ENCODE measurements at regions not wholly inside any gene's neighbourhood (a gene's known extent, or its start where the extent isn't known, plus 50 kb on each side); places are given as distances from the start of the nearest gene placed in this dataset.

GRCh38 chr9:26308328-26308727 lies 584.3 kb downstream of the CAAP1 start:
- H3K4me3 ChIP-seq (replicated peaks; ENCODE audit: insufficient read depth, low read length), result no peak overlapping the region
- H3K27me3 ChIP-seq (ENCODE audit: insufficient read depth, poor library complexity, severe bottlenecking), result no peaks in the 10 kb centered on the region
- no peak overlapping the region for H3K27ac ChIP-seq (replicated peaks)
- DNase-seq (ENCODE audit: low read depth in 1 of 2, low spot score in 1 of 2), result no peak
- no peak for TF ChIP-seq GABPA (IDR thresholded peaks at IDR 0.05; ENCODE audit: low read depth)
- TF ChIP-seq SPI1 (IDR thresholded peaks at IDR 0.05; ENCODE audit: borderline replicate concordance, low read depth), result no peak
- no peak for TF ChIP-seq POLR2AphosphoS5 (IDR thresholded peaks at IDR 0.05; ENCODE audit: low read depth)
- no peak for TF ChIP-seq CTCF (IDR thresholded peaks at IDR 0.05; ENCODE audit: insufficient read depth, low read length)
- TF ChIP-seq REST (IDR thresholded peaks at IDR 0.05; ENCODE audit: insufficient replicate concordance, low read depth), result no peak

GRCh38 chr9:26301659-26302058 lies 590.9 kb downstream of the CAAP1 start:
- no peak for DNase-seq (ENCODE audit: low read depth in 1 of 2, low spot score in 1 of 2)
- no peaks in the 10 kb centered on the region for H3K27me3 ChIP-seq (ENCODE audit: insufficient read depth, poor library complexity, severe bottlenecking)
- TF ChIP-seq GABPA (IDR thresholded peaks at IDR 0.05; ENCODE audit: low read depth) (no peak), SPI1 (IDR thresholded peaks at IDR 0.05; ENCODE audit: borderline replicate concordance, low read depth) (no peak), POLR2AphosphoS5 (IDR thresholded peaks at IDR 0.05; ENCODE audit: low read depth) (no peak), REST (IDR thresholded peaks at IDR 0.05; ENCODE audit: insufficient replicate concordance, low read depth) (no peak), CTCF (IDR thresholded peaks at IDR 0.05; ENCODE audit: insufficient read depth, low read length) (no peak)
- H3K27ac ChIP-seq (replicated peaks), result no peak overlapping the region
- no peak overlapping the region for H3K4me3 ChIP-seq (replicated peaks; ENCODE audit: insufficient read depth, low read length)

- no peak for TF ChIP-seq POLR2AphosphoS5 (IDR thresholded peaks at IDR 0.05; ENCODE audit: low read depth)
- Histone ChIP-seq H3K27me3 (ENCODE audit: insufficient read depth, poor library complexity, severe bottlenecking) (no peaks in the 10 kb centered on the region), H3K4me3 (replicated peaks; ENCODE audit: insufficient read depth, low read length) (no peak overlapping the region)
Measured at GRCh38 chr9:26301046-26301445, 591.6 kb downstream of the CAAP1 start.

GRCh38 chr9:26296910-26297572 lies 595.6 kb downstream of the CAAP1 start:
- Histone ChIP-seq H3K4me3 (replicated peaks; ENCODE audit: insufficient read depth, low read length) (no peak overlapping the region), H3K27me3 (ENCODE audit: insufficient read depth, poor library complexity, severe bottlenecking) (no peaks in the 10 kb centered on the region), H3K27ac (replicated peaks) (no peak overlapping the region)
- DNase-seq (ENCODE audit: low read depth in 1 of 2, low spot score in 1 of 2), result no peak
- TF ChIP-seq CTCF (IDR thresholded peaks at IDR 0.05; ENCODE audit: insufficient read depth, low read length), result no peak
- no peak for TF ChIP-seq REST (IDR thresholded peaks at IDR 0.05; ENCODE audit: insufficient replicate concordance, low read depth)
- TF ChIP-seq POLR2AphosphoS5 (IDR thresholded peaks at IDR 0.05; ENCODE audit: low read depth), result no peak
- no peak for TF ChIP-seq GABPA (IDR thresholded peaks at IDR 0.05; ENCODE audit: low read depth)
- TF ChIP-seq SPI1 (IDR thresholded peaks at IDR 0.05; ENCODE audit: borderline replicate concordance, low read depth), result no peak

More at GRCh38 chr9:26301046-26301445, 591.6 kb downstream of the CAAP1 start:
- no peak for DNase-seq (ENCODE audit: low read depth in 1 of 2, low spot score in 1 of 2)
- no peak overlapping the region for H3K27ac ChIP-seq (replicated peaks)
